ENCODE measurements at regions not wholly inside any gene's neighbourhood (a gene's known extent, or its start where the extent isn't known, plus 50 kb on each side); places are given as distances from the start of the nearest gene placed in this dataset.
"Not testable (repeated sequence)": the region's sequence is repeated elsewhere in the genome, so short reads cannot be mapped to it uniquely, and the experiment has no call there.

DNA sequence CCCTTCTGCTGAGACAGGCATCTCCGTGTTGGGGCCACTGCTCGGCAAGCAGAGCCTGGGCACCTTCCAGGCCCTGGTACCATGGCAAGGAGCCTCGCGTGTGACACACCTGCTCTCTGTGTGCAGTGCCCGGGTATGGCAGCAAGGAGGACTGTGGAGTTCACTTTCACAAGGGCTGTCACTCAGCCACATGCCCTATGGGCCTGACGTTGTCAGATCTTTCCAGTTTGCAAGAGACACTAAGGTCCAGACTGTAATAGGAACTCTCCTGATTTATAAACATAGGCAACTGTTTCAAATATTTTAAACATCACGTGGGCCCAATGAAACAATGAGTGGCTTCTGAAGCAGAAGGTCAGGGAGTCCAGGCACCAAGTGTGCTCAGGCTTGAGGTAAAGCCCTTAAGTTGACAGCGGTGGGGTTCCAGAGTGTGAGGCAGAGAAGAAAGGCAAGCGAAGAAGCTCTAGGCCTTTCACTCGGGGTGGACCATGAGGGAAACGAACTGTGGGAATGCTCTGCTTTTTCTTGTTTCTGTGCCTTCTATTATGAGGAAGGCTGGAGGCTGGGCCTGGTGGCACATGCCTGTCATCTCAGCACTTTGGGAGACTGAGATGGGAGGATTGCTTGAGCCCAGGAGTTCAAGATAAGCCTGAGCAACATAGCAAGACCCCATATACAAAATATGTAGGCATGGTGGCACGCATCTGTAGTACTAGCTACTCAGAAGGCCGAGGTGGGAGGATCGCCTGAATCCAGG lies 108.6 kb upstream of the TRIM2 start:
- DNase-seq (ENCODE audit: extremely low read depth in 1 of 11, low read depth in 9 of 11, low spot score in 4 of 11) = no peak

DNA sequence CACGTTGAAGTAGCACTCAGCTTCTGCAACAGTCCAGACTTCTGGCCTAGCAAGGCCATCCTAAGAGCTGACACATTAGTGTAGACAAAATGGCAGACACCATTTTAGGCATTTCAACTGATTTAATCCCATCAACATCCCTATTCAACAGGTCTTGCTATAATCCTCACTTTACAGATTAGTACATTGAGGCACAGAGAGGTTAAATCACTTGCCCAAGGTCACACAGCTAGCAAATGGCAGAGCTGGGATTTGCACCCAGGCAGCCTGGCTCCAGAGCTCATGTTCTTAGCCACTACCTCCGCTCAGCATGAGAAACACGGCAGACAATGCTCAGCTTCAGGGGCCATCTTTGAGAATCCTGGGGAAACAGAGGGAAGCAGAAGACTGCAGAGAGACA lies 107.9 kb upstream of the TRIM2 start:
- no peak for DNase-seq (ENCODE audit: extremely low read depth in 1 of 11, low read depth in 9 of 11, low spot score in 4 of 11)

DNA sequence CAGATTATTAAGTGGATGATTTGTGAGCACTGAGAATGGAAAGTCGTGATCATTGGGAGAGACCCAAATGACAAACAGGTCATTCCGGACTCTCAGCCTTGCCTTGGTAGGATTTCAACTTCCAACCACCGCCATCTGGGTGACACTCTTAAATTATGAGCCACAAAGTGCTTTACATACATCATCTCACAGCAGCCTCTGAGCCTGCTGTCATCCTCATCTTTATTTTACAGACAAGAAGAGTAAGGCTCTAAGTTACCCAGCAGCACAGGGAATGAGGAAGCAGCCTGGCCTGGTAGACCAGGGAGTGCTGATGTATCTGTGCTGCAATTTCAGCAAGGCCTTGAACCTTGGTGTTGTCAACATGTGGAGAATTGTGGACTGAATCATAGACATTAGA lies 105.8 kb upstream of the TRIM2 start:
- no peak for DNase-seq (ENCODE audit: extremely low read depth in 1 of 11, low read depth in 9 of 11, low spot score in 4 of 11)

DNA sequence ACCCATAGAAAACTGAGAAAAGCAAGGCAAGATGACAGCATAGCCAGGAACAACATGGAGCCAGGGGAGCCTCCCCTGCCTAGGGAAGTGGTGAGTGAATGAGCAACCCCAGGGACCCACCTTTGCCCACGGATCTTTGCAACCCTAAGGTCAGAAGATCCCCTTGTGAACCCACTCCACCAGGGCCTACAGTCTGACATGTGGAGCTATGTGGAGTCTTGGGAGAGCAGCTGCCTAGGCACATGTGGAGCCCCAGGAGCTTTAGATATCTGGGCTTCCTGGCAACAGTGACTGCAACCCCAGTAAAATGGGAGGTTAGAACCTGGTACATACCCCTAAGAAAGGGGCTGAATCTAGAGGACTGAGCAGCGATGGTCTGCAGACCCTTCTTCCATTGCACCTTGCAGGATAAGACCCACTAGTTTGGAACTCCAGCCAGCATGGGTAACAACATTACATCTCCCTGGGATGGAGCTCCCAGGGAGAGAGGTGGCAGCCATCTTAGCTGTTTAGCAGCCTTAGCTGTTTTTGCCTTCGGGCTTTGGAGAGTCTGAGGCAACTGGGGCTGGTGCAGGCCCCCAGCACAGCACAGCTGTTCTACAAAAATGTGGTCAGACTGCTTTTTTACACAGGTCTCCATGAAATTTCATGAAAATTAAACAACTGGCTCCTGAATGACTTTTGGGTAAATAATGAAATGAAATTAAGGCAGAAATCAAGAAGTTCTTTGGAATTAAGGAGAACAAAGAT lies 104.7 kb upstream of the TRIM2 start:
- no peak for DNase-seq (ENCODE audit: extremely low read depth in 1 of 11, low read depth in 9 of 11, low spot score in 4 of 11)

DNA sequence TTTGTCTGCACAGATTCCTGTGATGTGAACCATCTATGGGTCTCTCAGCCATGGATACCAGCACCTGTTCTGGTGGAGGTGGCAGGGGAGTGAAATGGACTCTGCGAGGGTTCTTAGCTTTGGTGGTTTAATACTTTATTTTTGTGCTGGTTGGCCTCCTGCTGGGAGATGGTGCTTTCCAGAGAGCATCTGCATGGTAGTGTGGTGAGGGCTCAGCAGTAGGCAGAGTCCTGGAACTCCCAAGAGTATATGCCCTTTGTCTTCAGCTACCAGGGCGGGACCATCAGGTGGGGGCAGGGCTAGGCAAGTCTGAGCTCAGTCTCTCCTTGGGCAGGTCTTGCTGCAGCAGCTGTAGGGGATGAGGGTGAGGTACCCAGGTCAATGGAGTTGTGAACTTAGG lies 97.5 kb upstream of the TRIM2 start:
- DNase-seq (ENCODE audit: extremely low read depth in 1 of 11, low read depth in 9 of 11, low spot score in 4 of 11) = not testable (repeated sequence)

DNA sequence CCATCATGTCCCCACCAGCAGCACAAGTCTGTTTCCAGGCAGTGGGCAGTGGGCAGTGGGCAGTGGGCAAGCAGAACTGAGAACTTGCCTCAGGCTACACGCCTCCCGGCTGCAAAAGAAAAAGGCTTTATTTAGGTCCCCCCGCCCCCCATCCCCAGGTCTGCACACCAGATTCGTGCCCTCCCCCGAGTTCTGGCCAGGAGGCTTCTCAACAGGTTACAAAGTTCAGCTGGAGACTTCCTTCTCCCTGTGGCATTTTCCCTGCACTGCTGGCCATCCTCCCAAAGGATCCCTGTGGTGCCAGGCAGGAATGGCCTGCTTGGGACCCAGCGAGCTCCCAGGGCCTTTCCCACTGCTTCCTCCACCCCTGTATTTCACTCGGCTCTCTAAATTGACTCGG lies 97.0 kb upstream of the TRIM2 start:
- no peak for DNase-seq (ENCODE audit: extremely low read depth in 1 of 11, low read depth in 9 of 11, low spot score in 4 of 11)

DNA sequence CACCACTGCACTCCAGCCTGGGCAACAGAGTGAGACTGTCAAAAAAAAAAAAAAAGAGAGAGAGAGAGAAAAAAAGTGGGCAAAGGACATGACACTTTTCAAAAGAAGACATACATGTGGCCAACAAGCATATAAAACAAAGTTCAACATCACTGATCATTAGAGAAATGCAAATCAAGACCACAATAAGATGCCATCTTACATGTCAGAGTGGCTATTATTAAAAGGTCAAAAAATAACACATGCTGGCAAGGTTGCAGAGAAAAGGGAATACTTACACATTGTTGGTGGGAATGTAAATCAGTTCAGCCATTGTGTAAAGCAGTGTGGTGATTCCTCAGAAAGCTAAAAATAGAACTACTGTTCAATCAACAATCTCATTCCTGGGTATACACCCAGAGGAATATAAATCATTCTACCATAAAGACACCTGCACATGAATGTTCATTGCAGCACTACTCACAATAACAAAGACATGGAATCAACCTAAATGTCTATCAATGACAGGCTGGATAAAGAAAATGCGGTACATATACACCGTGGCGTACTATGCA lies 94.9 kb upstream of the TRIM2 start:
- DNase-seq (ENCODE audit: extremely low read depth in 1 of 11, low read depth in 9 of 11, low spot score in 4 of 11) = no peak

DNA sequence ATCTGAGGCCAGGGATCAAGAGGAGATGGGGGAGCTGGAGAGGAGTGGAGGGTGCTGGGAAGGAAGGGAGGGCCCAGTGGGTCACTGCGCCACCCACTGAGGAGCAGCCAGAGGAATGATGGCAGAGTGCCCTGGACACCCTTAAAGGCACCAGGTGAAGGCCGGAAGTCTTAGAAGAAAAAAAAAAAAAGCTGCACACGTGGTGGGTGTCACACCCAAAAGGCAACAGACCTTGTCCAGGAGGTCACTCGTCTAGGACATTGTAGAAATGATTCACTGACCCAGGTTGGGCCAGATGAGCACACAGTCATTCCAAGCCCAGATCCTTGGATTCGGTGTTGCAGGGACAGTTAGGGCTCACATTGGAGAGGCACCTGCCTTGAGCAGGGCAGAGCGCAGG lies 93.5 kb upstream of the TRIM2 start:
- DNase-seq (ENCODE audit: extremely low read depth in 1 of 11, low read depth in 9 of 11, low spot score in 4 of 11) = no peak

DNA sequence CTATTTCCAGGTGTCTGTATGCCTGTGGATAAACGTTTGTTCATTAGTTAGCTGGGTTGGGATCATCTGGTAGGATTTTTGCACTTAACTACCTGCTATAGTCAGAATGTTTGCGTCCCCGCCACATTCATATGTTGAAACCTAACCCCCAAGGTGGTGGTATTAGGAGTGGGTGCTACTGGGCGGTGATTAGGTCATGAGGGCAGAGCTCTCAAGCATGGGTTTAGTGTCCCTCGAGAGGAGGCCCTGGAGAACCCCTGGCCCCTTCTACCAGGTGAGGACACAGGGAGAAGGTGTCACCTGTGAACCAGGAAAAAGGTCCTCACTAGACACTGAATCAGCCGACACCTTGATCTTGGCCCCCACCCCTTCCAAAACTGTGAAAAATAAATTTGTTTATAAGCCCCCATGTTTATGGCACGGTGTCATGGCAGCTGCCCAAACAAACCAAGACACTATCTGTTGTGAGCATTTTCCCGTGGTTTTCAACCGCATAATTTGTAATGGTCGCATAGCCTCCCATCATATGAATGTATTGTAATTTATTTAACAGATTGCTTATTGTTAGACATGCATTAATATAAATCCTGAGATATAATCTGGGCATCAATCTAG lies 92.7 kb upstream of the TRIM2 start:
- no peak for DNase-seq (ENCODE audit: extremely low read depth in 1 of 11, low read depth in 9 of 11, low spot score in 4 of 11)

DNA sequence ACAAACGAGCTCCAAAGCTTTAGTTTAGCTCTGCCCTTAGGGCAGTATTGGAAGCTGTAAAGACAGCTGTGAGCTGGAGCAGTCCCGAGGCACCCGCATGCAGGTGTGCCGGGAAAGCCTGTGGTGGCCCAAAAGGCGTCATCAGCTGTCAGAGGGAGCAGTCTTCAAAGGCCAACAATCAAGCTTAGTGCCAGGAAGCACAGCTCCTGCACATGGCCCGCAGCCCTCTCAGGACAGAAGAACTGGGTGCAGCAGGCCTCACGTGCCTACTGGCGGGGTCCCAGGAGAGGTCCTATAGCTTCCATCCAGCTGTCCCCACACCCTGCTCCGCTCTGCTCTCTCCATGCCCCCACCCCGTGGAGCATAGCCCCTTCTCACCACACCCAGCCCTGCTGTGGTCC lies 92.2 kb upstream of the TRIM2 start:
- no peak for DNase-seq (ENCODE audit: extremely low read depth in 1 of 11, low read depth in 9 of 11, low spot score in 4 of 11)

DNA sequence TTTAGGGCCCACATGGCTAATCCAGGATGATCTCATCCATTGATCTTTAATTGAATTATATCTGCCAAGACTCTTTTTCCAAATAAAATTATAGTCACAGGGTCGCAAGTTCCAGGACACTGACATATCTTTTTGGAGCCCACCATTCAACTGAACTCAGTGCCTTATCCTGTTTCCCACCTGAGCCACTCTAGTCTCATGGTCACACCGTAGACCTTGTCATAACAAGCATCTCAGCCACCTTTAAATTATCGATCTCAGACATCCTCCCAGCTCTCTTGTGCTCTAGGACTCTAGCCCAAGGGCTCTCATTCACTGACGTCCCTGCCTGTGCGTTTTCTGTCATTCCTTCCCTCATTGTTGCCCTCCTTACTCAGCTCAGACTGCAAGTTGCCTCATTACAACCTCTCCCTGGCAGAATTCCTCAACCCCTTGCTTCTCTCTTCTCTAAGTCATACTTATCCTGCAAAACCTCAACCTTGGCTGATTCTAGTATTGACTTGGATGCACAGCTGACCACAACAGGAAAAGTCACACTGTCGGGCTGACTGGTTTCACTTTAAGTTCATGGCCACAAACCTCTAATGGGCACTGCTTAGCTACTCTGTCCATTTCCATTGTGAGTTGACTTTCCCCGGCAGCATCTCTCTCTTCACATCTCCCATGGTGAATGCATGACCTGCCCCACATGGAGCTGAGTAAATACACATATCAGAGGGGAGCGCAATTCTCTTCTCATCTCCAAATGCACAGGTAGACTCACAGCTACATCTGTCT lies 91.0 kb upstream of the TRIM2 start:
- no peak for DNase-seq (ENCODE audit: extremely low read depth in 1 of 11, low read depth in 9 of 11, low spot score in 4 of 11)

DNA sequence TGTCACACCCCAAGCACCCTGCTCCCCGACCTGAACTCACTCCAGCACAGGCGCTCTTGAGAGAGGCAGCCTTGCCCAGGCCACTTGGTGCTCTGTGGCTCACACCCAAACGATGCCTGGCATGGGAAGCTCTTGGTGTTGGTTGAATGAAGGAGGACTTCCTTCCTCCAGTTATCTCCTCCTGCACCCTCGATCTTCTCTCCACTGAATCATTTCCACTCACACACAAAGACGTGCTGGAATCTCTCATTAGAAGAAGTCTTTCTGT lies 90.5 kb upstream of the TRIM2 start:
- no peak for DNase-seq (ENCODE audit: extremely low read depth in 1 of 11, low read depth in 9 of 11, low spot score in 4 of 11)

DNA sequence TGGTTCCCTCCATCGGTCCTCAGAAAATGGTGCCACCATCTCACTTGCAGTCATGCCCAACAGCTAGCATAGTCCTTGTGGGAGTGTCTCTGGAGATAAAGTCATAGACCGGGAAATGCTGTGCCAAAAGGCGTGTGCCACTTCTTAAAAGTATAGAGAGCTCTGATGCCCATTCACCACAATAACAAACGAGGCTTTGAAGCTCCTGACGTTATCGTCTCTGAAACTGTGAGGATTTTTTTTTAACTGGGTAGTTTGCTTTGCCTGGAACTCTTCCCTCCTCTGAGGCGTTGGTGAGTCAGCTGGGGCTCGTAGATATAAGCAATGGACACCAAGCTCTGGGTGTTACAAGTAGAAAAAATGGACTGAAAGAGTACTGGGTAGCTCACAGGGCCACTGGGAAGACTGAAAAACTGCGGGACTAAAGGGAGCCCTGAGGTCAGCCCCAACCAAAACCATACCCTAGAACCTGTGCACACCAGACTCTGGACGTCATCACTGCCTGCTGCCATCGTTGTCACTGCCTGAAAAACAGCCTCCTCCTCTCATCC lies 89.4 kb upstream of the TRIM2 start:
- DNase-seq (ENCODE audit: extremely low read depth in 1 of 11, low read depth in 9 of 11, low spot score in 4 of 11) = no peak

DNA sequence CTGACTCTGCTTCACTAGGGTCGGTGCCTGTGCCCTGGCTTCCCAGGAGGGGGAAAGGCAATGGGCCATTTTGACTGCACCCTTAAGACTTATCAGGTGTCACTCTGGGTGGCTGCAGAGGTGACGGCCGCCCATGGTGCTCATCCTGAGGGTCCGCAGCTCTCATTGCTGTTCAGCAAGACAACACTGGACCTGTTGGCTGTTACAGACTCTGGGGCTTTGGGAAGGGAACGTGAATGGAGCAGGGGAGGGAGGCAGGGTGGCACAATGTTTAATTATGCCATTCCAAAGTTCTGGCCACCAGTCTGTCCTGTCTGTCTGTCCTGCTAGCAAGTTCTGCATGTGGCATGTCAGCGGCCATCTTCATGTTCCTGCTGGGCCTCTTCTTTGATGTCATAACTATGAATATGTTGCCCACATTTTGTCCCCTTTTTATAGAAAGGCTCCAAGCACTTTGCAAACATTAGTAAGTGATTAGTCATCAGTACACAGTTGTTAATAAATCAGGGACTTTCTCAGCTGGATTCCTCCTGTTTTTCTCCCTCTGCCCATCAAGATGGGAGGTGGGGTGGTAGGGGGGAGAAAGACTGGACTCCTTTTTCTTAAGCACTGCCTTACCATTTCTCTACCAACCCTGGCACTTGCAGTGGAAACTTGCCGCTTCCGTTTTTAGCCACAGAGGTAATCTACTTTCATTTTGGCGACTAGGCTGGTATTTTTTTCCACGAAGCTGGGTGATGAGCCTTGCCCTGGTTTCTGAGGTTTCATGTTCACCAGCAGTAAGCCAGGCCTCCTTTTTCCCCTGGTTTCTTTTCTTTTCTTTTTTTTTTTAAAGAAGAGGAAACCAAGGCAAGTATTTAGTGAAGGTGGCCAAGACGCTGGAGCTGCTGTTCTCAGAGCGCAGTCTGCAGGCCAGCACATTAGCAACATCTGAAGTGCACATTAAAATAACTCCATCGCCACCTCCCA lies 88.6 kb upstream of the TRIM2 start:
- DNase-seq (ENCODE audit: extremely low read depth in 1 of 11, low read depth in 9 of 11, low spot score in 4 of 11) = no peak

DNA sequence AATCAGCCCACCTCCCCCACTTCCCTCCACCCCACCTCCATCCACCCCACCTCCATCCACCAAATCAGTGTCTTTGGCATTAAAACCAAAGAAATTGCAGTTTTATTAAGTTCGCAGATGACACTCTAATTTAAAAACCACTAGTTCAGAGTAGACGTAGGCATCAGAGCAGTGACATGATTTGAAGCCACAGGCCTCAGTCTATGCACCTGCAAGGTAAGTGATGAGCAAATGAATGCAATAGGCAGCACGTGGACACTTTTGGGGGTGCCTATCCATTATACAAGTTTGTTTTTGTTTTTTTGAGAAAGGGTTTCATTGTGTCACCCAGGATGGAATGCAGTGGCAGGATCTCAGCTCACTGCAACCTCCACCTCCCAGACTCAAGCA lies 88.0 kb upstream of the TRIM2 start:
- no peak for DNase-seq (ENCODE audit: extremely low read depth in 1 of 11, low read depth in 9 of 11, low spot score in 4 of 11)

DNA sequence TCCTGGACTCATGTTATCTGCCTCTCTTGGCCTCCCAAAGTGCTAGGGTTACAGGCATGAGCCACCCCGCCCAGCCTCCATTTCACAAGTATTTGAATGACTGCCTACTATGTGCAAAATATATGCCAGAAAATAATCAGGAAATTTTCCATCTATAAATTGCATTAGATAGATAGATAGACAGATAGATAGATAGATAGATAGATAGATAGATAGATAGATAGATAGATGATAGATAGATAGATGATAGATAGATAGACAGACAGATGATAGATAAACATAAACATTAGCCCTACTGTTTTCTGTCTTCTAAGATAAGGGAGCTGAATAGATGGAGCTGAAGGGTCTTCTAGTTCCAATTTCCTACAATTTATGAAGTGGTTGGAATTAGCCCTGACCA lies 87.4 kb upstream of the TRIM2 start:
- DNase-seq (ENCODE audit: extremely low read depth in 1 of 11, low read depth in 9 of 11, low spot score in 4 of 11) = no peak

DNA sequence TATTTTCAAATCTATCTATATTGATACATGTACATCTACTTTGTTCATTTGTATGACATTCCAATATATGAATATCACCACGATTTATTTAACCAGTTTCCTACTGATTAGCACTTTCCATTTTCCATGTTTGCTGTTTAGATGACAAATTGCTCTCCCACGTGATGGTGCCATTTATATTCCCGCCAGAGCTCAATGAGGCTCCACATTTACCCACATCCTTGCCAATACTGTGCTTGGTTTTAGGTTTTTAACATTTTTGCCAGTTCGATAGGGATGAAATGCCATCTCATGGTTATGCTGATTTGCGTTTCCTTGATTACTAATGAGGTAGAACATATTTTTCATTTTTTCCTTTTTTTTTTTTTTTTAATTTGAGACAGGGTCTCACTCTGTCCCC lies 86.7 kb upstream of the TRIM2 start:
- no peak for DNase-seq (ENCODE audit: extremely low read depth in 1 of 11, low read depth in 9 of 11, low spot score in 4 of 11)

DNA sequence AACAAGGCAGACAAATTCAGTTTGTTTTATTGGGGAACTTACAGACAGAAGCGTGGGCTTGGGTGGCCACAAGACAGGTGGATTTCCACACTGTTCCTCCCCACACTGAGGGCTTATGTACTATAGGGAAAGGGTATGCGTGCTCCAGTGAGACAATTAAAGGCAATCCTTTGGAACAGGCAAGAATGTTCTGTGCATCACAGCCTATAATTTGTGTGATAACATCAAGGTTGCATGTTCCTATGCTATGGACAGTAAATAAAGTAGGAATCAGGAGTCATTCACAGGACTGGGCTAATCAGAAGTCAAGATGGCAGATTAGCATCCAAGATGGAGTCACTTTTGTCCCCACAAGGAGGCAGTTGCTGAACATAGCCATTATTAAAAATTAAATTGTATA lies 84.6 kb upstream of the TRIM2 start:
- DNase-seq (ENCODE audit: extremely low read depth in 1 of 11, low read depth in 9 of 11, low spot score in 4 of 11) = no peak

Measured in renal cortex interstitium (tissue), 11 donors.